DOHH2 (cell line): ENCODE measurements at regions not wholly inside any gene's neighbourhood (a gene's known extent, or its start where the extent isn't known, plus 50 kb on each side); places are given as distances from the start of the nearest gene placed in this dataset.

ENCODE experiments used
- CTCF ChIP-seq: fragments of 200-600 bp; sonication (generic); IDR thresholded peaks from one replicate; pipeline ENCODE4 v1.5.1; 2014; ENCODE audit warnings: antibody characterized with exemption, mild to moderate bottlenecking, low read depth, low read length; ENCODE audit not compliant: poor library complexity, severe bottlenecking
- EZH2phosphoT487 ChIP-seq: fragments of 200-600 bp; sonication (generic); IDR thresholded peaks from 2 replicates; pipeline ENCODE4 v1.6.1; 2017; ENCODE audit warnings: borderline replicate concordance, mild to moderate bottlenecking, antibody characterized with exemption, low read length, moderate library complexity, mixed read lengths

DNA sequence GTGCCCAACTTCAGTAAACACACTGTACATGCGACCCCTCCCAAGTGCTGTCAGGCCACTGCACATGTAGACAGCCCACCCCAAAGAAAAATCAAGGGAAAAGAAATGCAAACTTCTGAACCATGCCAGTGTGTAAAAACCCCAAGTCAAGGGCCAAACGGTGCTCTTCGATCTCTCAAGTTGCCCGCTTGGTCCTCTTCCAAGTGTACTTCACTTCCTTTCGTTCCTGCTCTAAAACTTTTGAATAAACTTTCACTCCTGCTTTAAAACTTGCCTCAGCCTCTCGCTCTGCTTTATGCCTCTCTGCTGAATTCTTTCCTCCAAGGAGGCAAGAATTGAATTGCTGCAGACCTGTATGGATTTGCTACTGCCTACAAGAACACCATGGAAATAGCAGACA, 600.7 kb downstream of the KCTD12 start:
- no peak for TF ChIP-seq CTCF
- TF ChIP-seq EZH2phosphoT487 = no peak
